ENCODE measurements at regions not wholly inside any gene's neighbourhood (a gene's known extent, or its start where the extent isn't known, plus 50 kb on each side); places are given as distances from the start of the nearest gene placed in this dataset.

- DNase-seq = no peak
These were observed 175.7 kb upstream of the INHBA start for GRCh38 chr7:41878309-41879295.

GRCh38 chr7:41877118-41877517, 174.2 kb upstream of the INHBA start:
- no peak for DNase-seq

GRCh38 chr7:41875513-41875912, 172.6 kb upstream of the INHBA start:
- DNase-seq = no peak

- no peak for DNase-seq
These were observed 171.4 kb upstream of the INHBA start for GRCh38 chr7:41874201-41874785.

GRCh38 chr7:41873741-41874140, 170.9 kb upstream of the INHBA start:
- peak; percentile 34 for DNase-seq

- DNase-seq = no peak
These were observed 170.1 kb upstream of the INHBA start for GRCh38 chr7:41872966-41873365.

GRCh38 chr7:41870461-41871138, 167.7 kb upstream of the INHBA start:
- DNase-seq = peak; percentile 30

GRCh38 chr7:41869997-41870396, 167.1 kb upstream of the INHBA start:
- no peak for DNase-seq

- peak; percentile 39 for DNase-seq
These were observed 166.7 kb upstream of the INHBA start for GRCh38 chr7:41869596-41869995.

GRCh38 chr7:41869091-41869490, 166.2 kb upstream of the INHBA start:
- DNase-seq = peak; percentile 90

GRCh38 chr7:41867639-41868280, 164.9 kb upstream of the INHBA start:
- no peak for DNase-seq

GRCh38 chr7:41862261-41862660, 159.4 kb upstream of the INHBA start:
- no peak for DNase-seq

GRCh38 chr7:41861642-41862041, 158.8 kb upstream of the INHBA start:
- DNase-seq = no peak

- no peak for DNase-seq
These were observed 155.3 kb upstream of the INHBA start for GRCh38 chr7:41858201-41858600.

GRCh38 chr7:41855798-41856197, 152.9 kb upstream of the INHBA start:
- DNase-seq = peak; percentile 49

GRCh38 chr7:41847606-41848005, 144.7 kb upstream of the INHBA start:
- DNase-seq = no peak

GRCh38 chr7:41847151-41847550, 144.3 kb upstream of the INHBA start:
- no peak for DNase-seq

GRCh38 chr7:41842956-41843355, 140.1 kb upstream of the INHBA start:
- DNase-seq = no peak

GRCh38 chr7:41837916-41838315, 135.0 kb upstream of the INHBA start:
- DNase-seq = no peak

GRCh38 chr7:41835976-41836530, 133.2 kb upstream of the INHBA start:
- DNase-seq = no peak

- DNase-seq = peak; percentile 53
These were observed 132.2 kb upstream of the INHBA start for GRCh38 chr7:41834805-41835694.

- DNase-seq = peak; percentile 16
These were observed 130.1 kb upstream of the INHBA start for GRCh38 chr7:41832941-41833340.
